Prostate gland (tissue), 2 donors: ENCODE measurements at regions not wholly inside any gene's neighbourhood (a gene's known extent, or its start where the extent isn't known, plus 50 kb on each side); places are given as distances from the start of the nearest gene placed in this dataset.
"Not testable (repeated sequence)": the region's sequence is repeated elsewhere in the genome, so short reads cannot be mapped to it uniquely, and the experiment has no call there.

ENCODE experiments used
- CTCF ChIP-seq, 4 experiments: fragments of 200-600 bp in 2 of 4; fragments of 450-650 bp in 2 of 4; sonication (generic) in 2 of 4; IDR thresholded peaks; 1 replicate in 3 of 4; 2 replicates in 1 of 4; pipeline ENCODE4 v1.5.1; 2016 to 2019; ENCODE audit warnings: antibody characterized with exemption in 4 of 4, mild to moderate bottlenecking in 2 of 4, moderate library complexity in 2 of 4
- POLR2A ChIP-seq: fragments of 450-650 bp; IDR thresholded peaks from one replicate; pipeline ENCODE4 v1.6.1; 2016; ENCODE audit warnings: antibody characterized with exemption, mild to moderate bottlenecking

GRCh38 chr2:150323071-150323470, 164.4 kb downstream of the RND3 start:
- TF ChIP-seq CTCF (IDR thresholded peaks at IDR 0.05); POLR2A: not testable (repeated sequence)
